ENCODE measurements at regions not wholly inside any gene's neighbourhood (a gene's known extent, or its start where the extent isn't known, plus 50 kb on each side); places are given as distances from the start of the nearest gene placed in this dataset.
"Not testable (repeated sequence)": the region's sequence is repeated elsewhere in the genome, so short reads cannot be mapped to it uniquely, and the experiment has no call there.

GRCh38 chr1:187943606-187944403 lies 1115.1 kb downstream of the PLA2G4A start:
- H3K36me3 ChIP-seq (ENCODE audit: control insufficient read depth in 4 of 4, insufficient read depth in 3 of 4, low read depth in 1 of 4, low read length in 3 of 4) = no peaks in the 10 kb centered on the region
- WGBS = 69% methylated on average over 2 of the region's 2 CpGs
- no peak overlapping the region for H3K4me3 ChIP-seq (ENCODE audit: low read depth in 1 of 3, low read length in 3 of 3)
- H3K4me1 ChIP-seq (ENCODE audit: control insufficient read depth in 4 of 4, insufficient read depth in 4 of 4, low read length in 3 of 4) = peaks cover 0 to 11% (median 5%) of the 10 kb centered on the region in 4 donors
- no peak overlapping the region for H3K9ac ChIP-seq (ENCODE audit: low read depth in 1 of 2, low read length in 2 of 2)
- H3K27me3 ChIP-seq (ENCODE audit: control insufficient read depth in 4 of 4, insufficient read depth in 4 of 4, low read length in 3 of 4) = no peaks in the 10 kb centered on the region
- H3K9me3 ChIP-seq (ENCODE audit: control insufficient read depth in 4 of 4, low read length in 3 of 4) = peaks cover 0 to 7% (median 3%) of the 10 kb centered on the region in 4 donors
- DNase-seq (ENCODE audit: low spot score) = no peak
- H3K27ac ChIP-seq (ENCODE audit: low read depth in 1 of 2, low read length in 2 of 2) = no peak overlapping the region
- TF ChIP-seq FOXA2 (IDR thresholded peaks at IDR 0.05) = no peak
- no peak for TF ChIP-seq REST (IDR thresholded peaks at IDR 0.05)
- TF ChIP-seq HNF4G (IDR thresholded peaks at IDR 0.05) = peak; percentile 14

- H3K9ac ChIP-seq (ENCODE audit: low read depth in 1 of 2, low read length in 2 of 2); DNase-seq (ENCODE audit: low spot score); H3K27me3 ChIP-seq (ENCODE audit: control insufficient read depth in 4 of 4, insufficient read depth in 4 of 4, low read length in 3 of 4); H3K36me3 ChIP-seq (ENCODE audit: control insufficient read depth in 4 of 4, insufficient read depth in 3 of 4, low read depth in 1 of 4, low read length in 3 of 4); H3K9me3 ChIP-seq (ENCODE audit: control insufficient read depth in 4 of 4, low read length in 3 of 4); H3K27ac ChIP-seq (ENCODE audit: low read depth in 1 of 2, low read length in 2 of 2); H3K4me3 ChIP-seq (ENCODE audit: low read depth in 1 of 3, low read length in 3 of 3): not testable (repeated sequence)
- H3K4me1 ChIP-seq (ENCODE audit: control insufficient read depth in 4 of 4, insufficient read depth in 4 of 4, low read length in 3 of 4) = peaks cover 0 to 11% (median 5%) of the 10 kb centered on the region in 4 donors
- 86% methylated on average over 3 of the region's 3 CpGs for WGBS
Observed at GRCh38 chr1:187946661-187947060, 1117.9 kb downstream of the PLA2G4A start.

- Histone ChIP-seq H3K27me3 (ENCODE audit: control insufficient read depth in 4 of 4, insufficient read depth in 4 of 4, low read length in 3 of 4) (no peaks in the 10 kb centered on the region), H3K4me1 (ENCODE audit: control insufficient read depth in 4 of 4, insufficient read depth in 4 of 4, low read length in 3 of 4) (peaks cover 0 to 11% (median 5%) of the 10 kb centered on the region in 4 donors), H3K9ac (ENCODE audit: low read depth in 1 of 2, low read length in 2 of 2) (no peak overlapping the region), H3K27ac (ENCODE audit: low read depth in 1 of 2, low read length in 2 of 2) (no peak overlapping the region), H3K9me3 (ENCODE audit: control insufficient read depth in 4 of 4, low read length in 3 of 4) (peaks cover 0 to 7% (median 3%) of the 10 kb centered on the region in 4 donors), H3K36me3 (ENCODE audit: control insufficient read depth in 4 of 4, insufficient read depth in 3 of 4, low read depth in 1 of 4, low read length in 3 of 4) (no peaks in the 10 kb centered on the region), H3K4me3 (ENCODE audit: low read depth in 1 of 3, low read length in 3 of 3) (peak overlapping the region in 1 of 3 donors; percentile 2)
- DNase-seq (ENCODE audit: low spot score) = no peak
- no peak for TF ChIP-seq YY1 (IDR thresholded peaks at IDR 0.05)
- no peak for TF ChIP-seq CTCF (IDR thresholded peaks at IDR 0.05; ENCODE audit: low read depth, low read length, missing input control)
- TF ChIP-seq EGR1 (IDR thresholded peaks at IDR 0.05; ENCODE audit: low read depth in 2 of 2) = no peak
- no peak for TF ChIP-seq JUND (IDR thresholded peaks at IDR 0.05)
Observed at GRCh38 chr1:187947359-187947758, 1118.6 kb downstream of the PLA2G4A start.

All from liver (tissue), 8 donors.